GM21619 (cell line): ENCODE measurements at regions not wholly inside any gene's neighbourhood (a gene's known extent, or its start where the extent isn't known, plus 50 kb on each side); places are given as distances from the start of the nearest gene placed in this dataset.
"Not testable (repeated sequence)": the region's sequence is repeated elsewhere in the genome, so short reads cannot be mapped to it uniquely, and the experiment has no call there.

Experiments
- ATAC-seq: cut with Tn5 transposase; IDR thresholded peaks from one replicate; pipeline ENCODE4 v1.9.1; 2021; ENCODE audit not compliant: unreplicated experiment

DNA sequence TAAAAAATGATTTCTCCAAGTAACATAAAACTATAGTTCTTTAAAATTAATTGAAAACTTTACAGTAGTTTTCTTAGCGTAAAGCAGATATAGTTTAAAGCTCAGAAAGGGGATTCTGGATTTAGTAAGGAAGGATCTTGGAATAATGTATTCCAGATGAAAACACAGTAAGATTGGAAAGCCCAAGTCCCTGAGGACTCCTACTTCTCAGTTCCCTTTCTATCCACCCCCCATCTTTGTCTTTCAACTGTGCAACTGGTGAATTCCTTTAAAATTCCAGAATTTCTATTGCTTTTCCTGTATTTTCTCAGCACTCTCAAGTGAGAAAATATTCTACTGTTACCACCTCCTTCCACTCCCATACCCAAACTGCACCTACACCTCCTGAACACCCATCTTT, 184.5 kb upstream of the FBN2 start:
- ATAC-seq: no peak

DNA sequence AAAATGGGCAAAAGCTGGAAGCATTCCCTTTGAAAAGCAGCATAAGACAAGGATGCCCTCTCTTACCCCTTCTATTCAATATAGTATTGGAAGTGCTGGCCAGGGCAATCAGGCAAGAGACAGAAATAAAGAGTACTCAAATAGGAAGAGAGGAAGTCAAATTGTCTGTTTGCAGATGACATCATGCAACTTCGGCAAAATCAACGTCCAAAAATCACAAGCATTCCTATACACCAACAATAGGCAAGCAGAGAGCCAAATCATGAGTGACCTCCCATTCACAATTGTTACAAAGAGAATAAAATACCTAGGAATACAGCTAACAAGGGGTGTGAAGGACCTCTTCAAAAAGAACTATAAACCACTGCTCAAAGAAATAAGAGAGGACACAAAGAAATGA, 192.0 kb upstream of the FBN2 start:
- not testable (repeated sequence) for ATAC-seq

DNA sequence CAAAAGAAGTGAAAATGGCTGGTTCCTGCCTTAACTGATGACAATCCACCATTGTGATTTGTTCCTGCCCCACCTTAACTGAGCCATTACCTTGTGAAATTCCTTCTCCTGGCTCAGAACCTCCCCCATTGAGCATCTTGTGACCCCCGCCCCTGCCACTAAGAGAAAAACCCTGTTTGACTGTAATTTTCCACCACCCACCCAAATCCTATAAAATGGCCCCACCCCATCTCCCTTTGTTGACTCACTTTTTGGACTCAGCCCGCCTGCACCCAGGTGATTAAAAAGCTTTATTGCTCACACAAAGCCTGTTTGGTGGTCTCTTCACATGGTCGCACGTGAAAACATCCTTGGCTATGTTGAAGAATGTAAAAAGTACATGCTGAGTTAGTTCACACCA, 197.6 kb upstream of the FBN2 start:
- ATAC-seq: not testable (repeated sequence)

DNA sequence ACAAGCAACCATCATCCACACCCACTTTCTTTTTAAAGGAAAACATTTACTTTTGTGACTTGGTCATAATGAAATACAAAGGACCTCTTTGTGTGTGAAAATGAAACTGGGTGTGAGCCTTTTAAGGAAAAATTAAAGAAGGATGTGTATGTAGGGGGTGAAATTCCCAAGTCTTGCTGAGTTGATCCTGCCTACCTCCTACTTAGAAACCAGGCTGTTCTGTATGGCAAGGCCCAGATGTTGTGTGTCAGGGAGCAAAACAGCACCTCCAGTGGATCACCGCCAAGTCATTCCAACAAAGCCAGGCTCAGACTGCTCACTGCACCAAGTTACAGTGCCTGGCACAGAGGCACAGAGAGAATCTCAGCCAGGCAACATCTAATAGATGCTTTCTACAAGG, 198.5 kb upstream of the FBN2 start:
- ATAC-seq: no peak

DNA sequence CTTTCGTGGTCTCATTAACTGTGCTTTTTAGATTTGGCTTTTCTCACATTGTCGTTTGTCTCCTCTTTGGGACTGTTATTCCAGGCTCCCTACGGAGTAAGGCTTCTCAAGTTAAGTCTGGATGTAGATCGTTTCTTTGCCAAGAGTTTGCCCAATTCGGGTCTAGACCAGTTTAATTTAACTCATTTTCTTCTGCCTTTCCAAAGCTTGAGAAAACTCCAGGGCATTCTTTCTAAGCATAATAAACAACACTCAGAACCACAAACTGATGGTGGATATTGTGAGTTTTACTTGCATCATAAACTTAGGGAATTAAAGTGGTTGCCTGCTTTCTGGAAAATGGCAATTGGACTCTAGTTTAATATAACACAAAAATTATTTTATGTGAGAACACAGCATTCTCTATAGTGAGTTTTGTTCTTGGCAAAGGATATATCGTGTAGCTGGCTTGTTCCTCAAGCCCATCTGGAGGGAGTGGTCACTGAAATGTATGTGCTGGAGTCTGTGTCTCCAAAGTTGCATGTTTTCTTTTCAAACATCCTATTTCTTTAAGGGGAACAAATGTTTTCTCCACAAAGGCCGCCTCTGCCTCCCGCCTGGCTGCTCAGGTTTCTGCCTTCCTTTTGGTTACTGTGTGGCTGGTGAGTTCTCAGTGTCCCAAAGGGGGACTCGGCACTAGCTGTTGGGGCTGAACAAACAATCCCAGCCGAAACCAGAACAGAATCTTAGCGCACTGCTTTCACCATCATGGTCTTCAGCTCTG, 211.3 kb upstream of the FBN2 start:
- no peak for ATAC-seq

DNA sequence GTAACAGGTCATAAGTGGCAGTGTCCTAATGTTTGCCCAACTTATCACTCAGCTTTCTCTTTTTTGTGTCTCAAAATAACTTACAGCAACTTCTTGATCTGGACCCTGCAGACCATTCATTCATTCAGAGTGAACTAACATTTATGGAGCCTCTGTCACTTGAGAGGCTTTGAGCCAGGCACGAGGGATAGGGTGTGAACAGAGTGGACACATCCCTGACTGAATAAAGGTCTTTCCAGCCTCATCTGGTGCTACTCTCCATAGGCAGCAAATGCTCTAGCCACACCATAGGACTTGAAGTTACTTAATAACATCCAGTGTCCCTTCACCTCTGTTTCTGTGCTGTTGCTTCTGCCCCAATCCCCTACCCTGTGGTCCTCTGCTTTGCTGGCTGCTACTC, 212.1 kb upstream of the FBN2 start:
- ATAC-seq: no peak

DNA sequence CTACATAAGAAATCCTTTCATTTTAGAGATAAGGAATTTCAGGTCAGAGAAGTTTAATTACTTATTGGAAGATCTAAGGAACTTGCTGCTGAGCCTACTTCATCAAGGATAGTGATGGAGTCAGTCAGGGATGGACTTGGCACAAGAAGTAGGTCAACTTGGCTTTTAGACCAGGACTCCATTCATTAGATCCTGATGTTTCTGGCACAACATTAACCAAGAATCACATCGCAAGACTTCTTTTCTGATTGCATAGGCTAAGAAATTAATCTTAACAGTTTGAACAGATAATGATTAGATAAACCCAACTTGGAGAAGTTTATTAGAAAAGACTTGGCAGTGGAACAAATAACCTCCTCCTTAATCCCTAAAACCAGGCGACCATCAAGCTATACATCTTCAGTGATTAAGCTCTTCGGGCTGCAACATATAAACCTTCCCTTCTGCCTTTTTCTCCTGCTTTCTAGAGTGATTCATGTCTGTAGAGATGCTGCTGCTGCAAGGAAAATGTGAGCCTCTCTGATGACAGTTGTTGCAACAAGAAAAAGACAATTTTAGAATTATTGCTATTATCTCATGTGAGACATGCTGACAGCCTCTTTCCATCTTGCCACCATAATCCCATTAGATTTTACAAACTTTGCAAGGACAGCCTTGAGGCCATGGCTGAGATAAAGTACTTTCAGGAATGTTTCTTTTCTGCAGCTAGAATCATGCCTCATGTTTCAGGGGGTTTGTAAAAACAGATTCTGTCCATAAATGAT, 207.9 kb upstream of the SLC27A6 start:
- no peak for ATAC-seq

DNA sequence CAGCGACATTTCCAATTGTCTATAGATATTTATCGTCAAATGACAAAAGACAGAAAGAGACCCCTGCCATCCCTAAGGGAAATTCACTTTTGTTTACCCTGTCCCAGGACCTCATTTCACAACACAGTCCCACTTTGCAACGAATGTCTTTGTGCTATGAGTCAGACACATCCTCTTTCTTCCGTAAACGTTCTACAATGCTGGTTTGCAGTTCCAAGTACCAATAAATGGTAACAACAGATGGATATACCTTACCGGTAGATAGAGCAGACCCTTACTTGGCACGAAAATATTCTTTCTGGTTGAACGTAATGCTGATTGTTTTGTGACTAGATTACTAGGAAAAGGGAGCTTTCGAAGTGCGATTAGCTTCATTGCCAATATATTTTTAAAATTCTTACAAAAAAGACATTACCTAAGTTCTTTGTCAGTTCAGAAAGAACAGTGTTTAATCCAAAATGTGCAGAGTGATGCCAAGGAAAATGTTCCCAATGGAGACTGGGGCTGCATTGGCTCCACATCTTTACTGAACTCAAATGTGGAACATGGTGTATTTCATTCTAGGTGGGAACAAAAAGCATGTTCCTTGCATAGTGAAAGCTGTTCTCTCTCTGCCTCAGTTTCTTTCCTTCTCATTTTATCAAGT, 202.5 kb upstream of the SLC27A6 start:
- ATAC-seq: no peak

DNA sequence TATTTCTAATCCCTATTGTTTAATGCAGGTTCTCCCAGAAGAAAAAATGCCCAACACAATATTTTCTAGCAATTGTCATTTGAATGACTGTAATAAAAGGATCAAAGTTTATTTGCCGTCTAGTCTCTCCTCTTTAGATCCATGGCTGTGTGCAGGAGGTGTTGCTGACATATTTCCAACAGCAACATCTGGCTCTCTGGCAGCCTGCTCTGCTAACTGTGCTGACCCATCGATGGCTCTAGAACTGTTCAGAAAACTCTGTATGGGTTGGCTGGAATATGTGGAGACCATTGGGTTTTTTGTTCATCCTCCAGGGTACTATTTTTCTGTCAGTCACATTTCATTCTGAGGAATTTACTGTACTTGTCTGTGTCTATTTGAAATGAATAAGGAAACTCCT, 202.0 kb upstream of the SLC27A6 start:
- ATAC-seq: no peak

DNA sequence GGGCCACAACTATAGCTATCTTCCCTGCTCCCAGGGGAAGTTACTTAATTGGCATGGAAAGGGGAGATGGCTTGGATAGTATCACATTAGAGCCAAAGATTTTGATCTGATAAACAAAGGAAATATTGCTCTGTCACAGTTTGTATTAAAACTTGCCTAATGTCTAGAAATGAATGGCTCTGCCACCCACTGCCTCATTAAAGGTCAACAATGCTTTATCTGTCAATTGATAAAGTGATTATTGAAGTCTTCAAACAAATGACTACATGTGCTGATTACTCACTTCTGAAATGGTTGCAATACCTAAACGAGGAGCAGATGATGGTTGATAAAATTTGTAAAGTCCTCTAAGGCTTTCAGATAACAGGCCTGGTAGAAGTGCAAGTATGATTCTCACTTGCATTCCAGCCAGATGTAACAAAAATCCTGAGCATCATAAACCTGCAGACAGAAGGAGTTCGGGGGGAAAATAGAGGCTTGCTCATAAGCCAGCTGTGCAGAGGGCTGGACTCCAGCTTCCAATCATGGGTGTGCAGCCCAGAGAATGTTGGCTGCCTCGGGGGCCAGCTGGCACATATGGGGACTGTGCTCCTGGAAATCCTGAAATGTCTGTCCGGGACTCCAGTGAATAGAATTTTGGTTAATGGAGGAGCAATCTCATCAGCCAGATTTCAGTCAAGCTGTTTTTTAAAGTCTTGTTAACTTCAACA, 200.5 kb upstream of the SLC27A6 start:
- ATAC-seq: no peak

DNA sequence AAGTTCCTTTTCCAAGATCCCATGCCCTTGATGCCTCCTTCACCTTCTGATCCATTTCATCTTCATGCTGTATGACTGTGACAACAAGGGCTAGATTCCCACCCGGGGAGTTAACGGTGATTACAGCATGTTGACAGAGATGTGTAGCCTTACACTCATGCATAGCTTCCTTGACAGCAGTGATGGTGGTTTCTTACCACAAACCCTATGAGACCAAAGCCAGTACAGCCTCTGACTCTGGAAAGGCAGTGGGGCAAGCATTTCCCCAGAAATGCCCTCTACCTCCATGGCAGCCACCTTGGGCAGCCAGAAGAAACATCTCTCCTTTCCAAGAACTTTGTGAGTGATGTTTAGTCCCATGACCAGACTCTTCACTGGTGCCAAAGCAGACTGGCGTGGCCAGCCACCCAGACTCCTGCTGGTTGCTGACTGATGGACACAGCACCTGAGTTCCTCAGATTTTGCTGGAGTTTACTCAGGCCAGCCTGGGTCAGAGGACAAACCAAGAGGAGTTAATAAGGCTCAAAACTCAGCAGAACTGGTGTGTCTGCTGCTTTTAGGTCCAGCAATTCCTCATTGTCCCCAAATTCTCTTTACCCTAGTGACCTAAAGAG, 199.7 kb upstream of the SLC27A6 start:
- ATAC-seq: no peak

DNA sequence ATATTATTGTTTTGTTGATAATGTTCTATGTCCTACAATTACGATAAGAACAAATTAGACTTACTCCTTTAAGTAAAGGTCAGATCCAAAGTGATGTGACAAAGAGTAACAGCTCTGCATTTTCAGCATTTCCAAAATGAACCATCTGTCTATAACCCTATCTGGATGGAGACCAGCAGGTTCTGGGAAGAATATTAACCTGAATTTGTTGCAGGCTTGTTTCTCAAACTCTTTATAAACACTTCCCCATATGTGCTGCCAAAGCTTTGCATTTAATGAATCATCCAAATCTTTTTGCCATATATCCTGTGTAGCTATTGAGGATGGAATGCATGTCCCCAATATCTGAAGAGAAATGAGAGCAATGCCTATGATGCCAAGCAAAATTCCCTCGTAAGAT, 198.9 kb upstream of the SLC27A6 start:
- ATAC-seq: no peak

DNA sequence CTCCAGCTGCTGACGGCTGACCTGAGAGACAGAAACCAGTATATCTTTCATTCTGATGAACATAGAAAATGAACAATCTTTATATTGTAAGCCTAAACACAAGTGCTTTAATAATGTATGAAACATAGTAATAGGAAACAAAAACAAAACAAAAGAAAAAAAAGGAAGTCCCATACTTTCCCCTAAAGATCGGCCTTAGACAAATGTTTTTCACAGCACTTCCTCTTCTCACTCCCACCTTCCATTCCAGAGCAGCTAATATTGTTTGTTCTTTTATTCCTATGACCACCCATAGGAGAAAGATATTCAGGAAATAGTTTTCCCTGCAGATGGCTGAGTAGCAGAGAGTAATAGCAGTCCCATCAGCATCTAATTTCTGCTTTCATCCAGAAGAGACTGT, 194.4 kb upstream of the SLC27A6 start:
- ATAC-seq: no peak

DNA sequence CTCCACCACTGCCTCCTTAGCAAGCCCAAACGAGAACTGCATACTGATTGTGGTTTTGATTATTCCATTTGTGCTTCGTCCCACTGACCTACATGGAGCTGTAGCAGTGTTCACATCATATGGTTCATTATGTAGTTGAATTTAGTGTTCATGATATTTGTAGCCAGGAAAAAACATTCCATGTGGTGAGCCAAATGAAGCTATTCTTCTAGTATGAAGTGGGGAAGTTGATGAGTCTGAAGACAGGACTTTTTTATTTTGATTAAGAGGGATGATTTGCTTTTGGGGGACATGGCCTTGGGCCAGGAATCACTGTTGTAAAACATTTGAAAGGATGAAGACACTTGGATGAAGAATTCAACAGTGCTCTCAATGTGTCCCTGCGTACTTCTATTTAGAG, 192.9 kb upstream of the SLC27A6 start:
- ATAC-seq: no peak

DNA sequence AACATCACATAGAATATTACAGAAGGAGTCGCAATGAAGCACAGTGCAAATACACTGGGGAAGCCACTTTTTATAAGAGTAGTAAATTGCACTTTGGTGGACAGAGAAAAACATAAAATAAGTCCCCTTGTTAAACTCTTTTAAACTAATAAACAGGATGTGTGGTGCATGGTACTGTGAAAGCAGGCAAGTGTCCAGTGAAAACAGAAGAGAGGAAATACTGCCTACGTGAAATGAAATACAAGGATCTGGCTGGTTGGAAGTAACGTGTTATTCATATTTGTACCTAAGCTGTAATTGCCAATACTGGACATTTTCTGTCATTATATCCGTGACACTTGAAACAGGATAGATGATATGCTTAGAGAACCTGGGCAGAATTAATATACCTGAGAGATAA, 191.9 kb upstream of the SLC27A6 start:
- ATAC-seq: no peak

DNA sequence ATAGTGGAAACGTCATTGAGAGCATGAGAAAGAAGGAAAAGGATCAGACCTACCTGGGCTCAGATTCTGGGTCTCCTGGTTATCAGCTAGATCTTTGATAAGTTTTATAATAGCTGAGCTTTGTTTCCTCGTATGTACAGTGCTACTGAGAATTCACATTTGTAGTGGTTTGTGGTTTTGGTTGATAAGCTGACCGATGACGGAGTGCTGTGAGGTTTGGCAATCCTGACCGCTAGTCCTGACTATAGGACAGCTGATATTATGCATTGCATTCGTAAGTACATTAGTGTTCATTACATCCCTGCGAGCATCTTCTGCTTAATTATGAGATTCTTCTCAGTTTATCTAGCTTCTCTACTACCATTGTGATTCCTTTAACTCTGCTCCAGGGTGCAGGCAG, 190.7 kb upstream of the SLC27A6 start:
- ATAC-seq: no peak

DNA sequence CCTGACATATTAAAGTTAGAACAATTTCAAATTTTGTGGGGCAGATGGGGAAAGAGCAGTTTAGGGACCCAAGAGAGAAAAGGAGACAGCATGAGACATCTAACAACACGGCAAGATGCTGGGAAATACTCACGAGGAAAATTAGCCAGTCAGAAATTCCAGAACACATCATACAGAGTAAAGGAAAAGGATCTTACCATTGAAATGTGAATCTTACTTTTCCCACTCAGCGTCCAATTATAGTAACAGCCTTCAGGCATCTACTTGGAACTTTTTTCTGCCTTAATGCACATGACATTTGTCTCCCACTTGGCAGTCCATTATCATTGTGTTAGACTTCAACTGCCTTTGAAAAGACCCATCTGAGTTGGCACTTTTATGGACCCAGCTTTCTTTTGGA, 189.7 kb upstream of the SLC27A6 start:
- ATAC-seq: no peak

DNA sequence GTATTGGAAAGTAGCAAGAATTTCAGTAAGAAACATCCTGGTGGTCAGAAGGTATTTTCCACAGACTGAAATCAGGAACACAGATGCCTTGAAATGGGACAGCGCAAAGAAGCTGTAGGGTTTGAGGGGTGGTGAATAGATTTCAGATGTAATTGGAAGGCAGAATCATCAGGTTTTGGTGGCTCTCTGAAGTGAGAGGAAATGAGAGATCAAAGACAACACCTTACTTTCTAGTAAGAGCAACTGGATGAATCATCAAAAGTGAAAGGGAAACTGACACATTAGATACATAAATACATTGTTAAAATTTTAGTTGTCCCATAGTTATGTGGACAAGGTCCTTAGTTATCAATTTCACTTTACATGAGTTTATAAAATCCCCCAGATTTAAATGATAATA, 188.2 kb upstream of the SLC27A6 start:
- ATAC-seq: peak; percentile 91

DNA sequence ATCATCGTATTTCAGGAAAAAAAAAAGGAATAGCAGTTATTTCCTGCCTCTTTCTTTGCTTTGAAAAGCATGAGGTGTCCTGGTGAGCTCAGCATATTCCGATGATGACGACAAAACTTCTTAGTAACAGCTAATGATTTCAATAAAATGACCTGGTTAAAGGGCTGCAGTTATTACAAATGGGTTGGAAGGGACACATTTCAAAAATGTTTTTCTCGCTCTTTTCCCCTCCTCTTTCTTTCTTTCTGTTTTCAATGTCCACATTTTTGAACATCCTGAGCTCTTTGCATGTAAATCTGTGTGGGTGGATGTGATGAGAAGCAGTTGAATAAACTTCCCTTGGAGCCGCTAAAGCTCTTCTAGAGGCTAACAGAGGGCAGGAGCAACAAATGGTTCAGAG, 186.8 kb upstream of the SLC27A6 start:
- no peak for ATAC-seq

DNA sequence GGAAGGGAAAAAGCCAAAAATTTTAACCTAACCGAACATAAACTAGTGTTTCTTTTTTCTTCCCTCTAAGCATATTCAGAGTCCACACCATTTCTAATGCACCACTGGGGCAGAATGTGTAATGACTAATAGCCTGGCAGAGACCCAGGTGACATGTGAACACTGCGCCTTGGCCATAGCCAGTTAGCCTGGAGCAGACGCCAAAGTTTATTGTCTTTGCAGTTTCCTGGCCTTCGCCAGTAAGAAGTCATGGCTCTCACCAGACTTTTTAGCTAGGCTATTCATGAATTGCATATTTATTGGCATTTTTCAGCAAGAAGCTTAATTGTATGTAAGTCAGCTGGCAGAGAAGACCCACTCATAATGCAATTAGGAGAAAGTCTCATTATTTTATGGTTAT, 182.8 kb upstream of the SLC27A6 start:
- ATAC-seq: no peak

DNA sequence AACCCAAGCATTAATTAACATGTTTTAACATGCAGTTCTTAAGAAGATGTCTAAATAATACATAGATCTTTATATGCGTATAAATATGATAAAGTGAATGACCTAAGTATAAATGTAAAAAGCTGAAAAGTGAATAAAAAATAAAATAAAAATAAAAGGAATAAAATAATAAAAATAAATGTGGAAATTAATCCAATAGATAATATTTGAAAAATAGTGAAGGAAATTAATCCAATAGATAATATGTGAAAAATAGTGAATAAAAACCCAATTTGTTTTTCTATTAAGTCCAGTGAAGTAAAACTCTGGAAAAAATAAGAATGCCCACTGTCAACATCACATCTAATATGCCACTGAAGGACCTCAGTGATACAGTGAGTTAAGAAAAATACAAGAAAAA, 180.6 kb upstream of the SLC27A6 start:
- ATAC-seq: no peak
